Type B pancreatic cell (in vitro differentiated cells): ENCODE measurements at regions not wholly inside any gene's neighbourhood (a gene's known extent, or its start where the extent isn't known, plus 50 kb on each side); places are given as distances from the start of the nearest gene placed in this dataset.

Experiments
- DNase-seq: peaks from one replicate; pipeline ENCODE4 v3.0.0; 2021; ENCODE audit warnings: mixed read lengths; ENCODE audit not compliant: unreplicated experiment; ENCODE audit errors: extremely low spot score
- H3K27ac Mint-ChIP-seq: 2 replicates; pipeline ENCODE4 v1.8.0; 2021; ENCODE audit warnings: mild to moderate bottlenecking, mixed read lengths
- H3K27me3 Mint-ChIP-seq: 2 replicates; pipeline ENCODE4 v1.8.0; 2021; ENCODE audit warnings: mixed read lengths
- H3K36me3 Mint-ChIP-seq: 2 replicates; pipeline ENCODE4 v1.8.0; 2021; ENCODE audit warnings: mixed read lengths
- H3K4me1 Mint-ChIP-seq: one replicate; pipeline ENCODE4 v1.8.0; 2021; ENCODE audit warnings: mixed read lengths; ENCODE audit not compliant: unreplicated experiment
- H3K4me3 Mint-ChIP-seq: 2 replicates; pipeline ENCODE4 v1.8.0; 2021; ENCODE audit warnings: mild to moderate bottlenecking, mixed read lengths
- H3K9me3 Mint-ChIP-seq: 2 replicates; pipeline ENCODE4 v1.8.0; 2021; ENCODE audit warnings: mixed read lengths
- TF ChIP-seq, protein P1 (sequence below): fragments of 200-600 bp; sonication (generic); conservative IDR thresholded peaks from 2 replicates; pipeline ENCODE4 v1.5.0; 2021; ENCODE audit warnings: antibody characterized with exemption, mild to moderate bottlenecking

DNA sequence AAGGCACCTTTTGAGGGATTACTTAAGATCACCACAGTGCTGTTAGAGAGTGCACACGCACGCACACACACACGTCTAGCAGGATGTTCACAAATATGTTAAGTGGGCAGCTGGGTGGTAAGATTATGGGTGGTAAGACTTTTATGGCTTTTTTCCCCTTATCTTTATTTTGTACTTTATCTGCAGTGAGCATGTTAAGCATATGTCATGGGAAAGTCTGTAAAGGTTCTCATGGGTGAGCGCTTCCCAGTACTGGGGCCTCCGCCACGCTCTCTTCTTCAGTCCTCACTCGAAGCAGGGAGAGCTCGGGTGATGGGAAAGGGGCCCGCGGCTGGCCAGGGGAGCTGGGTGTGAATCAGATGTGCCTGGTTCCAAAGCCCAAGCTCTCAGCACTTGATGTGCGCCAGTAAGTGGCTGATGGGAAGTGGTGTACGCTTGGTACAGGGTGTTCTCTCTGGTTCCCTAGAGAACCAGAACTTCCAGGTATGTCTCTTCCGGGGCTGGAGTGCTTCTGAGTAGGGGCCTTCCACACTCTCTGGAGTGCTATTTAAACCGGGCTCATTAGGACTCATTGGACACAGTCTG is 83.9 kb upstream of the YWHAQ start:
- Mint-ChIP-seq H3K36me3 (no peaks in the 10 kb centered on the region), H3K4me3 (no peak overlapping the region), H3K27me3 (no peaks in the 10 kb centered on the region), H3K4me1 (peaks cover 5% of the 10 kb centered on the region), H3K9me3 (no peaks in the 10 kb centered on the region), H3K27ac (no peak overlapping the region)
- TF ChIP-seq, protein P1, sequence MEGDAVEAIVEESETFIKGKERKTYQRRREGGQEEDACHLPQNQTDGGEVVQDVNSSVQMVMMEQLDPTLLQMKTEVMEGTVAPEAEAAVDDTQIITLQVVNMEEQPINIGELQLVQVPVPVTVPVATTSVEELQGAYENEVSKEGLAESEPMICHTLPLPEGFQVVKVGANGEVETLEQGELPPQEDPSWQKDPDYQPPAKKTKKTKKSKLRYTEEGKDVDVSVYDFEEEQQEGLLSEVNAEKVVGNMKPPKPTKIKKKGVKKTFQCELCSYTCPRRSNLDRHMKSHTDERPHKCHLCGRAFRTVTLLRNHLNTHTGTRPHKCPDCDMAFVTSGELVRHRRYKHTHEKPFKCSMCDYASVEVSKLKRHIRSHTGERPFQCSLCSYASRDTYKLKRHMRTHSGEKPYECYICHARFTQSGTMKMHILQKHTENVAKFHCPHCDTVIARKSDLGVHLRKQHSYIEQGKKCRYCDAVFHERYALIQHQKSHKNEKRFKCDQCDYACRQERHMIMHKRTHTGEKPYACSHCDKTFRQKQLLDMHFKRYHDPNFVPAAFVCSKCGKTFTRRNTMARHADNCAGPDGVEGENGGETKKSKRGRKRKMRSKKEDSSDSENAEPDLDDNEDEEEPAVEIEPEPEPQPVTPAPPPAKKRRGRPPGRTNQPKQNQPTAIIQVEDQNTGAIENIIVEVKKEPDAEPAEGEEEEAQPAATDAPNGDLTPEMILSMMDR = no peak
- DNase-seq = no peak

DNA sequence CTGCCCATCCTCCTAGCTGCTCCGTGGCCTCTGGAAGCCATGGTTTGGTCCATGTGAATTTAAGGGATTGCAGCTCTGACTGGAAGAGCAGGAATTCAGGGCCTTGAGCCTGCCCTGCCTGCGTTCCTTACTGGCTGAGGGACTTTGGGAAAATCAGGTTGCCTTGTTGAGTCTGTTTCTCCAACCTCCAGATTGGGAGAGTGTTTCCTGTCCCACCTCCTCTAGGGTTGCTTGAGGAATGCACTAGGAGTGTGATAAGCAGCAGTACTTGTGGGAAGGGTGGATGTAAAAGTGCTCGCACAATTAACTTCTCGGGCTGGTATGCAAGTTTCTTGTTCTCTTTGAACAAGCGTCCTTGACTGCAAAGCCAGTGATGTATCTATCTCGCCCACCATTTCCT is 84.4 kb upstream of the YWHAQ start:
- DNase-seq = no peak
- no peaks in the 10 kb centered on the region for H3K36me3 Mint-ChIP-seq
- H3K27ac Mint-ChIP-seq = no peak overlapping the region
- no peak overlapping the region for H3K4me3 Mint-ChIP-seq
- TF ChIP-seq, protein P1 = no peak
- peaks cover 5% of the 10 kb centered on the region for H3K4me1 Mint-ChIP-seq
- H3K9me3 Mint-ChIP-seq = no peaks in the 10 kb centered on the region
- no peaks in the 10 kb centered on the region for H3K27me3 Mint-ChIP-seq

DNA sequence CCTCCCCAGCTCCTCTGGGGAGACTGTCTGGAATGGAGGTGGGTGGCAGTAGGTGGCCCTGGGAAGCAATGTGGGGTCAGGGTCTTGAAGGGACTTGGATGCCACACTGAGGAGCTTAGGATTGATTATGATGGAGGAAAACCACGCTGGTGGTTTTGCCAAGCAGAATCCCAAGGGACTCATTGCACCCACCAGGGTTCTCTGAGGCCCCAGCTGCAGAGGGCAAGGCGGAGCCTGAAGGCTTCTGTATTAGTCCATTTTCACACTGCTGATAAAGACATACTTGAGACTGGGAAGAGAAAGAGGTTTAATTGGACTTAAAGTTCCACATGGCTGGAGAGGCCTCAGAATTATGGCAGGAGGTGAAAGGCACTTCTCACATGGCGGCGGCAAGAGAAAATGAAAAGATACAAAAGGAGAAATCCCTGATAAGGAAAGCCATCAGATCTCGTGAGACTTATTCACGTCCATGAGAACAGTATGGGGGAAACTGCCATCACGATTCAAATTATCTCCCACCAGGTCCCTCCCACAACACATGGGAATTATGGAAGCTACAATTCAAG is 87.2 kb upstream of the YWHAQ start:
- Mint-ChIP-seq H3K27me3 (no peaks in the 10 kb centered on the region), H3K36me3 (no peaks in the 10 kb centered on the region), H3K9me3 (no peaks in the 10 kb centered on the region), H3K4me1 (peaks cover 7% of the 10 kb centered on the region), H3K4me3 (no peak overlapping the region), H3K27ac (no peak overlapping the region)
- DNase-seq = no peak
- TF ChIP-seq, protein P1 = no peak

DNA sequence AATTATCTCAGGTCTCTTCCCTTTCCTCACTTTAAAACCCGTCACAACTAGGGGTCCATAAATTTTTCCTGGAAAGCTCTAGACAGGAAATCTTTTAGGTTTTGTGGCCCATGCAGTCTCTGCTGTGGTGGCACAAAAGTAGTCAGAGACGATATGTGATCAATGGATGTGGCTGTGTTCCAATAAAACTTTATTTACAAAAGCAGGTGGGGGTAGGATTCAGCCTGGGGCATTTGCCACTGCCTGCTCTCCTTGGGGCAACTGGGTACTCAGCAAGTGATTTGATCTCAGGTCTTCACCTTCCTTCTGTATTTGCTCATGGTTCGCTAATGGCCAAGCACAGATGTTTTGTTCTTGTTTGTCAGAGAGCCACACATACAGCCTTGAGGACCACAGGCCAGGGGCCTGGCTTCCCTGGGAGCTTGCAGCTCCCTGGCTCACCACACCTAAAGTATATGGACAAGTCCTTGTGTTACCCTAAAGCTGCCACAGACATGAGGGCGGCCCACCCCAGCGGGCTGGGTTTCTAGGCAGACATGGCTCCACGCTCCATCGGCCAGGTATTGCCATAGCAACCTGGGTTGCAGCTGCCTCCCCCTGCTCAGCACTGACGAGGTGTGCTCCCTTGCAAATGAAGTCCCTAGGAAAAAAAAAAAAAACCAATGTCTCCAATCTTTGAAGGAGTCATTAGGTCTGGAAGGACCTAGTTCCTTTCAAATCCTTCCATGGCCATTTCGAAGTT is 89.7 kb upstream of the YWHAQ start:
- Mint-ChIP-seq H3K36me3 (no peaks in the 10 kb centered on the region), H3K4me1 (peaks cover 14% of the 10 kb centered on the region), H3K9me3 (no peaks in the 10 kb centered on the region), H3K27me3 (no peaks in the 10 kb centered on the region), H3K4me3 (no peak overlapping the region), H3K27ac (no peak overlapping the region)
- DNase-seq = no peak
- TF ChIP-seq, protein P1 = no peak

DNA sequence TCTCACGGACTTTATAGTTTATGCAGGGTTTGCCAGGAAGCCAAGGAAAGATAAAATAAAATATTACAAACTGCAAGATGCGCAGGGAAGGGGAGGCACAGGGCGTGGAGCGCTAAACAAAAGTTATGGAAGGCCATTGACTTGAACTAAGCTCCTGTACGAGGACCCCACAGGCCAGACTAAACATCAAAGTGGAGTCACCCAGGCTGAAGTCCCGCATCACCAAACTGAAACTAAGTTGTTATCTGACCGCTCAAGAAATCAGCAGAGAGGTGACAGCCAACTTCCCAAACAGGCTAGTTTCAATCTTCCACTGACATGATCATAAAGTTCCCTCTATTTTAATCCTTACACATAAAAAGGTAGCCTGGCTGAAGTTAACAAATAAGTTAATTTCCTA is 90.5 kb upstream of the YWHAQ start:
- no peak overlapping the region for H3K27ac Mint-ChIP-seq
- TF ChIP-seq, protein P1 = no peak
- DNase-seq = no peak
- H3K36me3 Mint-ChIP-seq = no peaks in the 10 kb centered on the region
- no peak overlapping the region for H3K4me3 Mint-ChIP-seq
- peaks cover 14% of the 10 kb centered on the region for H3K4me1 Mint-ChIP-seq
- no peaks in the 10 kb centered on the region for H3K27me3 Mint-ChIP-seq
- no peaks in the 10 kb centered on the region for H3K9me3 Mint-ChIP-seq
